D721Med (cell line): ENCODE measurements at regions not wholly inside any gene's neighbourhood (a gene's known extent, or its start where the extent isn't known, plus 50 kb on each side); places are given as distances from the start of the nearest gene placed in this dataset.

Experiments
- DNase-seq: peaks from one replicate; pipeline ENCODE4 v3.0.0; 2011; ENCODE audit warnings: low spot score; ENCODE audit not compliant: insufficient read length
- FAIRE-seq: peaks from 2 replicates; lab custom pipeline; 2011; peaks lifted over from hg19 to GRCh38; lab: Jason Lieb, UNC
- TF ChIP-seq, protein P1 (sequence below): IDR thresholded peaks from 2 replicates; pipeline ENCODE4 v1.5.1; 2012; ENCODE audit warnings: mild to moderate bottlenecking, control low read depth; ENCODE audit not compliant: insufficient read depth; ENCODE audit errors: missing control alignments

DNA sequence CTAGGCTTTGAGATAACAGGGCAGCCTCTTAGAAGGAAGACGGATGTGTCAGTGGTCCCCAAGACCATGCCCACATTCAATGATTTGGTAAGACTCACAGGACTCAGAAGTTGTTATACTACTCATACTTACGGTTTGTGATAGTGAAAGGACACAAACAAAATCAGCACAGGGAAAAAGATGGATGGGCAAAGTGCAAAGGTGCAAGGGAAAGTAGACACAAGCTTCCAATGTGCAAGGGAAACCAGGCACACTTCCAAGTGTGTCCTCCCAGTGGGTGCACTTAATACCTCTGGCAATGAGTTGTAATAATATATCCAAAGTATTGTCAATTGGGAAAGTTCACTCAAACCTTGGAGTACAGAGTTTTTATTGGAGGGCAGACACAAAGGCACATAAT lies 53.8 kb upstream of the VCX start:
- no peak for FAIRE-seq
- TF ChIP-seq, protein P1, sequence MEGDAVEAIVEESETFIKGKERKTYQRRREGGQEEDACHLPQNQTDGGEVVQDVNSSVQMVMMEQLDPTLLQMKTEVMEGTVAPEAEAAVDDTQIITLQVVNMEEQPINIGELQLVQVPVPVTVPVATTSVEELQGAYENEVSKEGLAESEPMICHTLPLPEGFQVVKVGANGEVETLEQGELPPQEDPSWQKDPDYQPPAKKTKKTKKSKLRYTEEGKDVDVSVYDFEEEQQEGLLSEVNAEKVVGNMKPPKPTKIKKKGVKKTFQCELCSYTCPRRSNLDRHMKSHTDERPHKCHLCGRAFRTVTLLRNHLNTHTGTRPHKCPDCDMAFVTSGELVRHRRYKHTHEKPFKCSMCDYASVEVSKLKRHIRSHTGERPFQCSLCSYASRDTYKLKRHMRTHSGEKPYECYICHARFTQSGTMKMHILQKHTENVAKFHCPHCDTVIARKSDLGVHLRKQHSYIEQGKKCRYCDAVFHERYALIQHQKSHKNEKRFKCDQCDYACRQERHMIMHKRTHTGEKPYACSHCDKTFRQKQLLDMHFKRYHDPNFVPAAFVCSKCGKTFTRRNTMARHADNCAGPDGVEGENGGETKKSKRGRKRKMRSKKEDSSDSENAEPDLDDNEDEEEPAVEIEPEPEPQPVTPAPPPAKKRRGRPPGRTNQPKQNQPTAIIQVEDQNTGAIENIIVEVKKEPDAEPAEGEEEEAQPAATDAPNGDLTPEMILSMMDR: no peak
- DNase-seq: no peak

DNA sequence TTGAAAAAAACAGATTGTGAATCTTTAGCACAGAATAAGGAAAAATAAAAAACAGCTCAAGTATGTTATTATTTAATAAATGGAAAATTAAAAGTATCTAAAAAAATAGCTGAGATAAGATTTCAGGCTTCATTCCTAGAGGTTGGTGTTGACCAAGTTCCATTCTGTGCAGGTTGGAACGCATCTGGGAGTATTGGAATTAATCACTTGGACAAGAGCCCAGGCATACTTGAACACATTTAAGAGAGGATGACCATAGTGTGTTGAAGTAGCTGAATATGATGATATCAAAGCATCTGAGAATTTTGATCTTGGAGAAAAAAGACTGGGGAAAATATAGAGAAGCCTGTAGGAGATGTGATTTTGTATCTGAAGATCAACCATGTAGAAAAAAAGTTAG lies 54.6 kb upstream of the VCX start:
- TF ChIP-seq, protein P1: no peak
- no peak for FAIRE-seq
- DNase-seq: no peak

DNA sequence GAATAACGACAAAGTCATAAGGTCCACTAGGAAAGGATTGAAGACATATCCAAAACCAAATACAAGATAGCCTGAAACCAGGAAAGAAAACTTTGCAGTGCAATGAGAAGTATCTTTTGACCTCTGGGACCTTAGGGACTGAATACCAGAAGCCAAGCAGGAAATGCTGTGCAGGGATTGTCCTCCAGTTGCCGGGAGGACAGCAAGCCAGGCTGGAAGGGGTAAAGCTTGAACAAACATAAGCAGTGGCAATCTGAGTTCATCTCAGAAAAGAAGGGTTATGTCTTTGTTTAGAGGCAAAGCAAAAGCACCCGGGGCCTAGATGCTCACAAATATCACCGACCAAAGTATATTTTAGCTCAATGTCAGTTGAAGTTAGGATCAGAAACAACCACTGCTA lies 55.3 kb upstream of the VCX start:
- TF ChIP-seq, protein P1: no peak
- DNase-seq: no peak
- no peak for FAIRE-seq

DNA sequence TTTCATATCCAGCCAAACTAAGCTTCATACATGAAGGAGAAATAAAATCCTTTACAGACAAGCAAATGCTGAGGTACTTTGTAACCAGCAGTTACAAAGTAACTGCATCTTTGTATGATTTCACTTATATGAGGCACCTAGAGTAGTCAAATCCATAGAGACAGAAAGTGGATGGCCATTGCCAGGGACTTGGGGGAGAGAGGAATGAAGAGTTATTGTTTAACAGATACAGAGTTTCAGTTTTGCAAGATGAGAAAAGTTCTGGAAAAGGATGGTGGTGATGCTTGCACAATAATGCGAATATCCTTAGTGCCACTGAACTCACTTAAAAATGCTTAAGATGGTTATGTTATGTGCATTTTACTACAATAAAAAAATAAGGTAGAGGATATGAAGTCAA lies 58.4 kb upstream of the VCX start:
- FAIRE-seq (no peak), DNase-seq (no peak)
- TF ChIP-seq, protein P1: no peak

DNA sequence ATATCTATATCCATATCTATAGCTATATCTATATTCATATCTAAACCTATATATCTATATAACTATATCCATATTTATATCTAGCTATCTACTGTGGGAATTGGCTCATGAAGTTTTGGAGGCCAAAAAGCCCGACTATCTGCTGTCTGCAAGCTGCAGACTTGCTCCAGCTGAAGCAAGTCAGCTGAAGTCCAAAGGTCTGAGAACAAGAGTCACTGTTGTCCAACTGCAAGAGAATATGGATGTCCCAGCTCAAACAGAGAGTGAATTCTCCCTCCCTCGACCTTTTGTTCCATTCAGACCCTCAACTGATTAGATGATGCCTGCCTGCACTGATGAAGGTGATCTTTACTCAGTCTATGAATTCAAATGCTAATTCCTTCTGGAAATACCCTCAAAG lies 63.3 kb upstream of the VCX start:
- DNase-seq (no peak), FAIRE-seq (no peak)
- TF ChIP-seq, protein P1: no peak

DNA sequence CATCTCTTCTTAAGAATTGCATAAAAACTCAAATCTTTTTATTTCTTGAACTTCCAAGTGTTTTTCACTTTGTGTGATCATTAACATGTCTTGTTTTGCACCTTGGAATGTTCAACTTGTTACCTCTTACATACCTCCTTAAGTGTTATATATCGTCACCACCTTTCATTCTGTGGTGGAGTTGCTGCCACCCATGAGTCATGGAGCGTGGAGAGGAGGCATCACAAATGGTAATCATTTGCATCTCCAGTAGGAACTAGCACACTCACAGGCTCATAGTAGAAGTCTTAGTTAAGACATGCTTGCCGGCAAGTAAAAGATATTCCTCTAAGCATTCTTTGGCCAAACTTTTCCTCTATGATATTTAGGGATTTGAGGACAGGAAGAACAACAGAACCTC lies 67.0 kb upstream of the VCX start:
- FAIRE-seq: no peak

DNA sequence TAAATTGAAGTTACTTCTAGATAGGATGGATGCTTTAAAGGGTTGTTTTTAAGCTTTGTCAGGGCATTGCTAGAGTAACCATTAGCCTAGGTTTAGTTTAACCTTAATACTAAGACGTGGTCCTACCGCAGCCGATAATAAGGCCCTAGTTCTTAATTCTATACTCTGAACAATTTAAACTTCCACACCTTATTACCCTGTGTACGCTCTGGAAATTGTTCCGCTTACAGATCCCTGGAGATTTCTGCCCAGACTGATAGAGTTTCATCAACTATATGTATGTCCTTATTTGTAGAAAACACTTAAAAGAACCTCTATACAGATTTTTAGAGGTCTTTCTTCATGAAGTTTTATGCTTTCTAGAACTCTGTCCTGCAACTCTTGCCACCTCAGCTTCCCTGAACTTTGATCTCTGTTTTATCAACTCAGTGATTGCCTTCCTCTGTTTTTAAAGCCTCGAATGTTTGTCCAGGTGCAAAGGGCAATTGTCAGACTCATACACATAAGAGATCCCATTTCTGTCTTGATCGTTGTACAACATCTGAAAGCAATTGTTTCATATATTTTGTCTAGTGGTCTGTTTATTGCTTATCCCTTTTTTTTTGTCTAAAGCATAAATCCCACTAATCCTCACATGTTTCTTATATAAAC lies 71.1 kb upstream of the VCX start:
- TF ChIP-seq, protein P1: no peak
- FAIRE-seq (no peak), DNase-seq (no peak)

More for the DNA sequence above, 67.0 kb upstream of the VCX start:
- TF ChIP-seq, protein P1: no peak
- DNase-seq: no peak
